ENCODE measurements at regions not wholly inside any gene's neighbourhood (a gene's known extent, or its start where the extent isn't known, plus 50 kb on each side); places are given as distances from the start of the nearest gene placed in this dataset.
"Not testable (repeated sequence)": the region's sequence is repeated elsewhere in the genome, so short reads cannot be mapped to it uniquely, and the experiment has no call there.

DNA sequence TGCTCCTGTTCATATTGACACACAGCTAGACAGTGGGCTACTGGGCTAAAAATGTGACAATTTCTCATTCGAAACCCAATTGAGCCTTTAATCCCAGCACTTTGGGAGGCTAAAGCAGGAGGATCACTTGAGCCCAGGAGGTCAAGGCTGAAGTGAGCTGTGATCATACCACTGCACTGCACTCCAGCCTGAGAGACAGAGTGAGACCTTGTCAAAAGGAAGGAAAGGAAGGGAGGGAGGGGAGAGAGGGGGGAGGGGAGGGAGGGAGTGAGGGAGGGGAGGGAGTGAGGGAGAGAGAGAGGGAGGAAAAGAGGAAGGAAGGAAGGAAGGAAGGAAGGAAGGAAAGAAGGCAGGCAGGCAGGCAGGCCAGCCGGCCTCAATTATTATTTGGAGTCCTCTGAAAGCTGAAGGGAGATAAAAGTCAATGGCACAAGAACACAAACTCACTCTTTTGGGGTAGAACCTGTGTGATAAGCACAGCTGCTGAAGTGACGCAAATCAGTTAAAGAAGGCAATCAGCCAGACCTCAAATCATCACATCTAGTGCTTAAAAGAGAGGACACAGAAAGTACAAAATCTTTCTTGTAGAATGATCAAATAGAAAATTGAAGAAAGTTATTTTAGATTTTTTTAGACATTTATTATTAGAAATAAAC, 98.1 kb downstream of the CCDC71L start:
- DNase-seq, result no peak

GRCh38 chr7:106561666-106562411, 99.1 kb downstream of the CCDC71L start:
- no peak for DNase-seq

GRCh38 chr7:106561151-106561550, 99.8 kb downstream of the CCDC71L start:
- no peak for DNase-seq

DNA sequence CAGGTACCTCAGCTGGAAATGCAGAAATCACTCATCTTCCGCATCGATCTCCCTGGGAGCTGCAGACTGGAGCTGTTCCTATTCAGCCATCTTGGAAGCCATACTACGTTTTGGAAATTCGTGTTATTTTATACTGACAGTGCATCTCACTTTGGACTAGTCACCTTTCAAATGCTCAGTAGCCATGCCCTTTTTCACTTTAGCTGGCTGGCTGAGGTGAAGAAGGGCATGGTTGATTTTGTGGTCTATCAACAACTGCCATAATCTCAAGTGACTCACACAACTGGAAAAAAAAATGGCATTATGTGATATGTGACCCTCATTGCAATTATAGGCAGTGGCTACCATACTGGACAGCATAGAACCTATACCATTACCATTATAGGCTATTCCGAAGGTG, 100.5 kb downstream of the CCDC71L start:
- no peak for DNase-seq

DNA sequence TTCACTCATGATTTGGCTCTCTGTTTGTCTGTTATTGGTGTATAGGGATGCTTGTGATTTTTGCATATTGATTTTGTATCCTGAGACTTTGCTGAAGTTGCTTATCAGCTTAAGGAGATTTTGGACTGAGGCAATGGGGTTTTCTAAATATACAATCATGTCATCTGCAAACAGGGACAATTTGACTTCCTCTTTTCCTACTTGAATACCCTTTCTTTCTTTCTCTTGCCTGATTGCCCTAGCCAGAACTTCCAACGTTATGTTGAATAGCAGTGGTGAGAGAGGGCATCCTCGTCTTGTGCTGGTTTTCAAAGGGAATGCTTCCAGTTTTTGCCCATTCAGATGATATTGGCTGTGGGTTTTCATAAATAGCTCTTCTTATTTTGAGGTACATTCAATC, 104.7 kb downstream of the CCDC71L start:
- DNase-seq, result not testable (repeated sequence)

- not testable (repeated sequence) for DNase-seq
These were observed 106.3 kb downstream of the CCDC71L start for GRCh38 chr7:106554623-106555022.

DNA sequence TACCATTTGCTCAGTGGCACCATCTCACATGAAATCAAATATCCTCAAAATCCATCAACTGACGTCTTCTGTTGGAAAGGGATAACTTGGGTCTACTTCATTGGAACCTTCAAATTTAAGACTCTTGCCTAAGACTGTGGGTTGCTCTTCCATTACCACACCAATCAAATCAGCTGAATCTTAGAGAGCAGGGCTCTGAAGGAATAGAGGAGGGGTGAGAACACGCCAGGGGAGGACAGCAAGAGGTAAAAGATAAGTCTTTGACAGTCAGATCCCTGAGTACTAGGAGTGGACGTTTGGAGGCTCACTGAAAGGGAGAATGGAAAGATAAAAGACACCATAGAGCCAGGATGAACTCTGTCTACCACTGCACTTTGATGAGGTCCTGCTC, 107.5 kb downstream of the CCDC71L start:
- no peak for DNase-seq

DNA sequence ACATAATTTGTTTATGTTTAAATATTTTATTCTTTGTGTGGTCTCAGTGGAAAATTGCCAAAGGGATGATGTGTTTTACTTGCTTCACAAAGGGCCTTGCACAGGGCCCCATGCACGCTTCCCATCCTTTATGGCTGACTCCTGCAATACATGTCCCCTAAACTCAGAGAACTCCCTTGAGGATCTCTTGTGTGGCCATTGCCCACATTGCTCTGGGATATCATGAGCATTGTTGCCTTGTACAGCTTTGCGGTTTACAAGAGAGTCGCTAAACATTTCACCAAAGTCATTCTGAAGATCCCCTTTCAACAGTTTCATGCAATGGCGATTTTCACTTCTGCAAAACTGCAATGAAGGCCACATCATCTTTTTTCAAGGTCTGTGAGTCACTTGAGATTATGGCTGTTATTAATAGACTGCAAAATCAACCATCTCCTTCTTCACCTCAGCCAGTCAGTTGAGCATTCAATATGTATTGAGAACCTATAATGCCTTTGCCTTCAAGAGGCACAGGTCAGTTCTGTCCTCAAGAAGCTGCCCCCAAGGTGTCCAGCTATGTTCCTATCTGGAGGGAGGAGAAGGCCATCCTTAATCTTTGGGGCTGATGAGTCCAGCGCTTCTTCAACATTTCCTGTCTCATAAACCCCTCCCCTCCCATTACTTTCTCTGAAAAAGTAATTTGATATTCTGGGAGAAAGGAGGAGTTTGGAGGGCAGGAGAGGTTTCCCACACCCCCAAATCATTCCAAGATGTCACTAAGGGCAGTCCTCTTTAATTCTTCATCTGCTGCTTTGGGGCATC, 108.1 kb downstream of the CCDC71L start:
- no peak for DNase-seq

GRCh38 chr7:106551936-106552335, 109.0 kb downstream of the CCDC71L start:
- DNase-seq, result no peak

- DNase-seq, result no peak
These were observed 112.5 kb downstream of the CCDC71L start for GRCh38 chr7:106548491-106548890.

GRCh38 chr7:106545275-106545674, 115.7 kb downstream of the CCDC71L start:
- no peak for DNase-seq

DNA sequence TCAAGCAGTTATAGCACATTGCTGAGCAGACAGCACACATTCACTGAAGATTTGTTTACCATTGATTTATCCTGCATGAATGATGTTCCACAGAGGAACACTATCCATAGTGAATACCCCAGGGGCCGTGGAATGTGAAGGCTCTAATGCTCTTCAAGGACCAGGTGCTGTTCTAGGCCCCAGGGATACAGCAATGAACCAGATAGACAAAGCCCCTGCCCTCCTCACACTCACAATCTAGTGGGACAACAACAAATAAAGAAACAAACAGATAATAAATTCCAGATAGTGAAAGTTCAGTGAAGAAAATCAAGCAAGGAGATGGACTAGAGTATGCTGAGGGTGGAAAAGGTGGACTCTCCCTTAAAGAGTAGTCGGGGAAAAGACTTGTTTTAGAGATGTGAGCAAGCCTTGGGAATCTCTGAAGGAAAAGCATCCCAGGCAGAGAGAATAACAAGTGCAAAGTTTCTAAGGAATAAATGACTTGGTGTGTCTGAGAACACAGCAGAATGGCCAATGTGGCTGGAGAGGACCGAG, 117.7 kb downstream of the CCDC71L start:
- DNase-seq, result no peak

- no peak for DNase-seq
These were observed 118.3 kb downstream of the CCDC71L start for GRCh38 chr7:106542550-106543220.

GRCh38 chr7:106538638-106539037, 122.3 kb downstream of the CCDC71L start:
- no peak for DNase-seq

DNA sequence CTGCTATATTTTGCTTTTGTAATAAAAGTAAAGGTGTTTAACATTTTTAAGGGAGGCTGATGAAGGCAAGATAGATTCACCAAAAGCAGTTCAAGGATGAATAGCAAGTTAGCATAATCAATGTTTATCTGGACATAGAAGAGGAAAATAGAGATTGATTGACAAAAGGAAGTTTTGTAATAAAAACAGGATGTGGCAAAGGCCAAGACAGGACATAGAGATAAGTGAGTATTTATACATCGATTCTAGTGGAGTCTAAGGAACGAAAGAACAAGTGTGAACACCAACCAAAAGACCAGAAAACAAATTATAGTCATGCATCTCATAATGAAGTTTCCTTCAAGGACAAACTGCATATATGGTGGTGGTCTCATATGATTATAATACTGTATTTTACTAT, 123.8 kb downstream of the CCDC71L start:
- DNase-seq, result no peak

DNA sequence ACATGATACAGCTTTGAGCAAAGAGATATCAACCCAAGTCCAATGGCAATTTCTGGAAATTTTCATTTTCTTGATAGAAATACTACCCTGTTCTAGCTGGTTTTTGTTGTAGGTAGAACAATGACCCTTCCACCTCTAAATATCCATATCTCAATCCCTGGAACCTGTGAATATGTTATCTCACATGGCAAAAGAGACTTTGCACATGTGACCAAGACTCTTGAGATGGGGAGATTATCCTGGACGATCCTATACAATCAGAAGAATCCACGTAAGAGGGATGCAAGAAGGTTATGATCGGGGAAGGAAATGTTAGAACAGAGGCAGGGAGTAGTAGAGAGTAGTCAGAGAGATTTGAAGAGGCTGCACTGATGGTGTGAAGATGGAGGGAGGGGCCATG, 124.9 kb downstream of the CCDC71L start:
- no peak for DNase-seq

DNA sequence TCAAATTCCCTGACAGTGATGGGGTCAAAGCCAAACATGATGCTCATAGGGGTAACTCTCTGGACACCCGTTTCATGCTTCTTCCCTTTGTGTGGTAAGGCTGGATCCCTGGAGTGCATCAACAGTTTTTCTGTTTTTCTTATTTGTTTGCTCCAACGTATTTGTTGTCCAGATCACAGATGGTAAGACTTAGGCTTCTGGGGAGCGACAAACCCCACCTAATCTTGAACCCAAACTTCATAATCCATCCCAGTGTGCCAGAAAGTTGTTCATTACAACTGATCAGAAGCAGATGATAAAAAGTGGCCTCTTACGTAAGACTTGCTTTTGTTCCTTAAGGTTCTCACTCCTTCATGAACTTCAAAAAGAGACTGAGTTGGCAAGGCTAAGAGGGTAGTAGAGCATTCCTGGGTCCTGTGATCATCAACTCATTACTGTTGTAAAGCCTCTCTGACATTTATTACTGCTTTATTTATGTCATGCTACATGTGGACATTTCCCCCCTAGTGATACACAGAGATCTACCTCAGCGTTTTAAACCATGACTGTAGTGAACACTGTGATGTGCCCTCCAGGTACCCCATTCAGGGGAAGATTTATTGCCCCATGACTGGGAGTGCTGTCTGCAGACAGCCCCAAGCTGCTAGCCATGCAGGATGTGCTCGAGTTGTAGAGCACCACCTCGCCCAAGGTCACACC, 125.6 kb downstream of the CCDC71L start:
- no peak for DNase-seq

DNA sequence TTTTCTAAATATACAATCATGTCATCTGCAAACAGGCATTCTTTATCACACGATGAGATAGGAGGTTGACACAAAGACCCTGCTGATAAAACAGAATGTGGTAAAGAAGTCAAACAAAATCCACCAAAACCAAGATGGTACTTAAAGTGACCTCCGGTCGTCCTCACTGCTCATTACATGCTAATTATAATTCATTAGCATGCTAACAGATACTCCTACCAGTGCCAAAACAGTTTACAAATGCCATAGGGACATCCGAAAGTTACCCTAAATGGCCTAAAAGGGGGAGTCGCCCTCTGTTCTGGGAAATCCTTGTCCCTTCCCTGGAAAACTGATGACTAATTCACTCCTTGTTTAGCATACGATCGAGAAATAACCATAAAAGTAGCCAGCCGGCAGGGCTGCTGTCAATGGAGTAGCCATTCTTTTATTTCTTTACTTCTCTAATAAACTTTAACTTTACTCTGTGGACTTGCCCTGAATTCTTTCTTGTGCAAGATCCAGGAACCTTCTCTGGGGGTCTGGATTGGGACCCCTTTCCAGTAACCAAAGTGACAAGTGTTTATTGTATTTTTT, 126.6 kb downstream of the CCDC71L start:
- DNase-seq, result no peak

GRCh38 chr7:106530183-106530582, 130.8 kb downstream of the CCDC71L start:
- not testable (repeated sequence) for DNase-seq

GRCh38 chr7:106526617-106527016, 134.3 kb downstream of the CCDC71L start:
- not testable (repeated sequence) for DNase-seq

GRCh38 chr7:106524690-106525059, 136.3 kb downstream of the CCDC71L start:
- DNase-seq, result no peak

DNA sequence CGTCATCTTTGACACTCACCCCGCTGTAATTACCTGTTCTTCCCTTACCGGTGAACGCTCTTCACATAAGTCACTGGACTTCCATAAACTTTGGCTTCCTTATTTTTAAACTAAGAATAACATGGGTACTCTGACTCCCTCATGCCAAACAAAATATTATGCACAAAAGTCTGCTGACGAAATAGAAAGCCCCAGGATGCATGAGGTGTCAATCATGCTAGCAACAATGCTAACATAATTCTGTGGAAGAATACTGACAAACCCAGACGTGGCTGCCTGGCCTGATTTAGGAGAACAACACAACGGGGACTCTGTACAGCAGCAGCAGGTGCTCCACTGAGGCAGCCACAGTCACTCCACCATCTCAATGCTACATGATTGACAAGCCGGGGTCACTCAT, 137.5 kb downstream of the CCDC71L start:
- no peak for DNase-seq

Data from effector CD4-positive, alpha-beta T cell (primary cell).